Type B pancreatic cell (in vitro differentiated cells): ENCODE measurements at regions not wholly inside any gene's neighbourhood (a gene's known extent, or its start where the extent isn't known, plus 50 kb on each side); places are given as distances from the start of the nearest gene placed in this dataset.
"Not testable (repeated sequence)": the region's sequence is repeated elsewhere in the genome, so short reads cannot be mapped to it uniquely, and the experiment has no call there.

Experiments
- DNase-seq: peaks from one replicate; pipeline ENCODE4 v3.0.0; 2021; ENCODE audit warnings: mixed read lengths; ENCODE audit not compliant: unreplicated experiment; ENCODE audit errors: extremely low spot score
- H3K27ac Mint-ChIP-seq: 2 replicates; pipeline ENCODE4 v1.8.0; 2021; ENCODE audit warnings: mild to moderate bottlenecking, mixed read lengths
- H3K27me3 Mint-ChIP-seq: 2 replicates; pipeline ENCODE4 v1.8.0; 2021; ENCODE audit warnings: mixed read lengths
- H3K36me3 Mint-ChIP-seq: 2 replicates; pipeline ENCODE4 v1.8.0; 2021; ENCODE audit warnings: mixed read lengths
- H3K4me1 Mint-ChIP-seq: one replicate; pipeline ENCODE4 v1.8.0; 2021; ENCODE audit warnings: mixed read lengths; ENCODE audit not compliant: unreplicated experiment
- H3K4me3 Mint-ChIP-seq: 2 replicates; pipeline ENCODE4 v1.8.0; 2021; ENCODE audit warnings: mild to moderate bottlenecking, mixed read lengths
- H3K9me3 Mint-ChIP-seq: 2 replicates; pipeline ENCODE4 v1.8.0; 2021; ENCODE audit warnings: mixed read lengths
- CTCF ChIP-seq: fragments of 200-600 bp; sonication (generic); conservative IDR thresholded peaks from 2 replicates; pipeline ENCODE4 v1.5.0; 2021; ENCODE audit warnings: antibody characterized with exemption, mild to moderate bottlenecking

- H3K27me3 Mint-ChIP-seq: no peaks in the 10 kb centered on the region
- no peaks in the 10 kb centered on the region for H3K36me3 Mint-ChIP-seq
- TF ChIP-seq CTCF: no peak
- H3K4me1 Mint-ChIP-seq: peaks cover 2% of the 10 kb centered on the region
- H3K4me3 Mint-ChIP-seq: no peak overlapping the region
- no peak overlapping the region for H3K27ac Mint-ChIP-seq
- DNase-seq: no peak
- H3K9me3 Mint-ChIP-seq: no peaks in the 10 kb centered on the region
Observed at GRCh38 chr11:22928207-22928917, 68.1 kb upstream of the CCDC179 start.

GRCh38 chr11:22930816-22931594 is 70.7 kb upstream of the CCDC179 start:
- no peaks in the 10 kb centered on the region for H3K27me3 Mint-ChIP-seq
- no peaks in the 10 kb centered on the region for H3K9me3 Mint-ChIP-seq
- H3K36me3 Mint-ChIP-seq: no peaks in the 10 kb centered on the region
- no peak for TF ChIP-seq CTCF
- no peak for DNase-seq
- H3K4me3 Mint-ChIP-seq: no peak overlapping the region
- no peaks in the 10 kb centered on the region for H3K4me1 Mint-ChIP-seq
- H3K27ac Mint-ChIP-seq: no peak overlapping the region

- H3K27me3 Mint-ChIP-seq: no peaks in the 10 kb centered on the region
- H3K27ac Mint-ChIP-seq: no peak overlapping the region
- no peak for DNase-seq
- H3K36me3 Mint-ChIP-seq: no peaks in the 10 kb centered on the region
- H3K9me3 Mint-ChIP-seq: peaks cover 4% of the 10 kb centered on the region
- no peak overlapping the region for H3K4me3 Mint-ChIP-seq
- TF ChIP-seq CTCF: no peak
- H3K4me1 Mint-ChIP-seq: no peaks in the 10 kb centered on the region
Observed at GRCh38 chr11:22938691-22939090, 78.4 kb upstream of the CCDC179 start.

- not testable (repeated sequence) for H3K27ac Mint-ChIP-seq, H3K4me3 Mint-ChIP-seq, H3K36me3 Mint-ChIP-seq, H3K4me1 Mint-ChIP-seq, H3K9me3 Mint-ChIP-seq, DNase-seq, H3K27me3 Mint-ChIP-seq
Observed at GRCh38 chr11:22941544-22941943, 81.3 kb upstream of the CCDC179 start.

- no peak for TF ChIP-seq CTCF
- Mint-ChIP-seq H3K4me3 (no peak overlapping the region), H3K27me3 (no peaks in the 10 kb centered on the region), H3K9me3 (no peaks in the 10 kb centered on the region), H3K27ac (no peak overlapping the region), H3K36me3 (no peaks in the 10 kb centered on the region), H3K4me1 (no peaks in the 10 kb centered on the region)
- DNase-seq: no peak
Observed at GRCh38 chr11:22957786-22958185, 97.5 kb upstream of the CCDC179 start.

- Mint-ChIP-seq H3K27ac (no peak overlapping the region), H3K4me1 (no peaks in the 10 kb centered on the region), H3K4me3 (no peak overlapping the region), H3K36me3 (no peaks in the 10 kb centered on the region), H3K9me3 (peaks cover 9% of the 10 kb centered on the region), H3K27me3 (no peaks in the 10 kb centered on the region)
- no peak for TF ChIP-seq CTCF
- no peak for DNase-seq
Observed at GRCh38 chr11:22974251-22974650, 114.0 kb upstream of the CCDC179 start.
